HG03039 (cell line): ENCODE measurements at regions not wholly inside any gene's neighbourhood (a gene's known extent, or its start where the extent isn't known, plus 50 kb on each side); places are given as distances from the start of the nearest gene placed in this dataset.

Experiments used
- ATAC-seq: cut with Tn5 transposase; IDR thresholded peaks from one replicate; pipeline ENCODE4 v1.9.1; 2021; ENCODE audit warnings: mild to moderate bottlenecking, moderate library complexity; ENCODE audit not compliant: unreplicated experiment

- no peak for ATAC-seq
These were observed 147.8 kb downstream of the EN1 start for GRCh38 chr2:118699447-118700175.

GRCh38 chr2:118698564-118698963 is 148.9 kb downstream of the EN1 start:
- ATAC-seq = no peak

- no peak for ATAC-seq
These were observed 149.7 kb downstream of the EN1 start for GRCh38 chr2:118697781-118698180.

- no peak for ATAC-seq
These were observed 150.5 kb downstream of the EN1 start for GRCh38 chr2:118696786-118697465.

GRCh38 chr2:118693287-118693822 is 154.1 kb downstream of the EN1 start:
- no peak for ATAC-seq

GRCh38 chr2:118689874-118690273 is 157.6 kb downstream of the EN1 start:
- ATAC-seq = no peak

- no peak for ATAC-seq
These were observed 158.0 kb downstream of the EN1 start for GRCh38 chr2:118689456-118689855.

- no peak for ATAC-seq
These were observed 158.4 kb downstream of the EN1 start for GRCh38 chr2:118689033-118689432.

GRCh38 chr2:118687698-118688097 is 159.8 kb downstream of the EN1 start:
- no peak for ATAC-seq

- no peak for ATAC-seq
These were observed 160.3 kb downstream of the EN1 start for GRCh38 chr2:118687192-118687591.

- no peak for ATAC-seq
These were observed 161.1 kb downstream of the EN1 start for GRCh38 chr2:118686346-118686745.

GRCh38 chr2:118683460-118683859 is 164.0 kb downstream of the EN1 start:
- no peak for ATAC-seq

- ATAC-seq = no peak
These were observed 168.5 kb downstream of the EN1 start for GRCh38 chr2:118678985-118679384.

- no peak for ATAC-seq
These were observed 169.9 kb downstream of the EN1 start for GRCh38 chr2:118677546-118677945.

- no peak for ATAC-seq
These were observed 171.9 kb downstream of the EN1 start for GRCh38 chr2:118675531-118675930.

- ATAC-seq = no peak
These were observed 174.8 kb downstream of the EN1 start for GRCh38 chr2:118672571-118673158.

GRCh38 chr2:118671701-118672454 is 175.6 kb downstream of the EN1 start:
- ATAC-seq = no peak

GRCh38 chr2:118670838-118671237 is 176.6 kb downstream of the EN1 start:
- ATAC-seq = no peak

GRCh38 chr2:118670276-118670675 is 177.2 kb downstream of the EN1 start:
- ATAC-seq = no peak

GRCh38 chr2:118669654-118670053 is 177.8 kb downstream of the EN1 start:
- no peak for ATAC-seq
